ENCODE measurements at regions not wholly inside any gene's neighbourhood (a gene's known extent, or its start where the extent isn't known, plus 50 kb on each side); places are given as distances from the start of the nearest gene placed in this dataset.

- Histone ChIP-seq H2AFZ (ENCODE audit: low read length) (no peak overlapping the region), H3K4me3 (ENCODE audit: low read depth, low read length, poor library complexity, severe bottlenecking) (no peak overlapping the region), H3K9ac (ENCODE audit: low read length) (no peak overlapping the region)
Observed at GRCh38 chr20:50276119-50277063, 85.8 kb downstream of the CEBPB start.

GRCh38 chr20:50277064-50277415 is 86.4 kb downstream of the CEBPB start:
- TF ChIP-seq EZH2 (IDR thresholded peaks at IDR 0.05; ENCODE audit: borderline replicate concordance, low read length), result no peak
- TF ChIP-seq, protein P1, sequence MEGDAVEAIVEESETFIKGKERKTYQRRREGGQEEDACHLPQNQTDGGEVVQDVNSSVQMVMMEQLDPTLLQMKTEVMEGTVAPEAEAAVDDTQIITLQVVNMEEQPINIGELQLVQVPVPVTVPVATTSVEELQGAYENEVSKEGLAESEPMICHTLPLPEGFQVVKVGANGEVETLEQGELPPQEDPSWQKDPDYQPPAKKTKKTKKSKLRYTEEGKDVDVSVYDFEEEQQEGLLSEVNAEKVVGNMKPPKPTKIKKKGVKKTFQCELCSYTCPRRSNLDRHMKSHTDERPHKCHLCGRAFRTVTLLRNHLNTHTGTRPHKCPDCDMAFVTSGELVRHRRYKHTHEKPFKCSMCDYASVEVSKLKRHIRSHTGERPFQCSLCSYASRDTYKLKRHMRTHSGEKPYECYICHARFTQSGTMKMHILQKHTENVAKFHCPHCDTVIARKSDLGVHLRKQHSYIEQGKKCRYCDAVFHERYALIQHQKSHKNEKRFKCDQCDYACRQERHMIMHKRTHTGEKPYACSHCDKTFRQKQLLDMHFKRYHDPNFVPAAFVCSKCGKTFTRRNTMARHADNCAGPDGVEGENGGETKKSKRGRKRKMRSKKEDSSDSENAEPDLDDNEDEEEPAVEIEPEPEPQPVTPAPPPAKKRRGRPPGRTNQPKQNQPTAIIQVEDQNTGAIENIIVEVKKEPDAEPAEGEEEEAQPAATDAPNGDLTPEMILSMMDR (IDR thresholded peaks at IDR 0.05; ENCODE audit: low read length), result no peak
- no peak overlapping the region for H3K9ac ChIP-seq (ENCODE audit: low read length)

More at GRCh38 chr20:50276119-50277063, 85.8 kb downstream of the CEBPB start:
- TF ChIP-seq, protein P1 (IDR thresholded peaks at IDR 0.05; ENCODE audit: low read length), result no peak
- no peak for TF ChIP-seq EZH2 (IDR thresholded peaks at IDR 0.05; ENCODE audit: borderline replicate concordance, low read length)
- Histone ChIP-seq H3K27ac (ENCODE audit: low read depth, low read length, poor library complexity, severe bottlenecking) (no peak overlapping the region), H3K27me3 (ENCODE audit: insufficient read depth, low read length) (peaks cover 22% of the 10 kb centered on the region), H4K20me1 (ENCODE audit: insufficient read depth, low read length) (no peaks in the 10 kb centered on the region), H3K9me2 (ENCODE audit: low read depth, low read length) (no peaks in the 10 kb centered on the region), H3K36me3 (ENCODE audit: insufficient read depth, low read length) (no peaks in the 10 kb centered on the region), H3K79me2 (ENCODE audit: insufficient read depth, low read length) (no peaks in the 10 kb centered on the region), H3K4me1 (ENCODE audit: insufficient read depth, low read length, severe bottlenecking) (no peaks in the 10 kb centered on the region), H3K9me3 (ENCODE audit: low read length) (no peaks in the 10 kb centered on the region), H3F3A (ENCODE audit: insufficient read depth, low read length) (no peaks in the 10 kb centered on the region), H3K4me2 (ENCODE audit: low read length) (no peak overlapping the region)

DNA sequence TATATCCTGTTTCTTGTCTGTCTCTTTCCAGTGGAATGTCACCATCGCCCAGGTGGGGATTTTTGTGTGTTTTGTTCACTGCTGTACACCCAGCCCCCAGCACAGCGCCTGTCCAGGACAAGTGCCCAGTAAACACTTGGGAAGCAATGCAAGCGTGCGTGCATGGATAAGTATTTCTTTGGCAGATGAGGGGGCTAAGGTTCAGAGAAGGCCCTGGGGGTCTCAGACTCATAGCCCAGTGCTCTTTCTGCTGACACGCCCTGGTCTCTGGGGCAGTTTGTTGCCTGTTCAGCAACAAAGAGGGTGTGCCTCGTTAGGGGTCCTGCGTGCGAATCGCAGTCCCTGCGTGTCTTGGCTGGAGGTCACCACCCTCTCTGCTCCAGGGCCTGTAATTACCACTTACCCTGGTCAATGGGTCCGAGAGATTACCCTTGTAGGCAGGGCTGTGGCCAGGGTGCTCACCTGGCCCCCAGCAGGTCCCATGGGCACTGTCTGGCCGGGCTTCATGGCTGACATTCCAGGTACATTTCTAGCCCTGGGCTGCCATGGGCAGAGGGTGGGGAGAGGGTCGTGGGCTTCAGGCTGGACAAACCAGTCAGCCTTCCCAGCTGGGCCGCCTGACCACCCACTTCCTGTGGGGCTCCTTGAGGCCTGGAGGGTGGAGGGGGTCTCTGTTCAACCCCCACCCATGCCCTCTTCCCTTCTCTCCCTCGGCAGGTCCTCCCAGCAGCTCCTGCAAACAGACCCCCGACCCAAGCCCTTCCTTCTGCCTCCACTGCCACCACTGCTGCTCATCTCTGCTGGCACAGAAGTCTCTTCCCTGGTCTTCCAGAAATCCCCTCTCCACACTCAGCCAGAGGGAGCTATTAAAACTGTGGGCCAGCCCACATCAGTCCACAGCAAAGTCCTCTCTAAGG is 87.1 kb downstream of the CEBPB start:
- H3K9ac ChIP-seq (ENCODE audit: low read length), result no peak overlapping the region
- no peaks in the 10 kb centered on the region for H3K9me2 ChIP-seq (ENCODE audit: low read depth, low read length)
- no peaks in the 10 kb centered on the region for H3F3A ChIP-seq (ENCODE audit: insufficient read depth, low read length)
- no peak overlapping the region for H3K4me3 ChIP-seq (ENCODE audit: low read depth, low read length, poor library complexity, severe bottlenecking)
- no peak overlapping the region for H3K27ac ChIP-seq (ENCODE audit: low read depth, low read length, poor library complexity, severe bottlenecking)
- TF ChIP-seq, protein P1 (IDR thresholded peaks at IDR 0.05; ENCODE audit: low read length), result no peak
- no peak for TF ChIP-seq EZH2 (IDR thresholded peaks at IDR 0.05; ENCODE audit: borderline replicate concordance, low read length)
- H4K20me1 ChIP-seq (ENCODE audit: insufficient read depth, low read length), result no peaks in the 10 kb centered on the region
- H2AFZ ChIP-seq (ENCODE audit: low read length), result no peak overlapping the region
- no peaks in the 10 kb centered on the region for H3K36me3 ChIP-seq (ENCODE audit: insufficient read depth, low read length)
- no peak overlapping the region for H3K4me2 ChIP-seq (ENCODE audit: low read length)
- no peaks in the 10 kb centered on the region for H3K79me2 ChIP-seq (ENCODE audit: insufficient read depth, low read length)
- peaks cover 19% of the 10 kb centered on the region for H3K27me3 ChIP-seq (ENCODE audit: insufficient read depth, low read length)
- H3K4me1 ChIP-seq (ENCODE audit: insufficient read depth, low read length, severe bottlenecking), result no peaks in the 10 kb centered on the region
- no peaks in the 10 kb centered on the region for H3K9me3 ChIP-seq (ENCODE audit: low read length)

More at GRCh38 chr20:50277064-50277415, 86.4 kb downstream of the CEBPB start:
- Histone ChIP-seq H3K9me3 (ENCODE audit: low read length) (no peaks in the 10 kb centered on the region), H3K4me3 (ENCODE audit: low read depth, low read length, poor library complexity, severe bottlenecking) (no peak overlapping the region), H3K27me3 (ENCODE audit: insufficient read depth, low read length) (peaks cover 22% of the 10 kb centered on the region), H3K4me1 (ENCODE audit: insufficient read depth, low read length, severe bottlenecking) (no peaks in the 10 kb centered on the region), H2AFZ (ENCODE audit: low read length) (no peak overlapping the region), H4K20me1 (ENCODE audit: insufficient read depth, low read length) (no peaks in the 10 kb centered on the region), H3K9me2 (ENCODE audit: low read depth, low read length) (no peaks in the 10 kb centered on the region), H3K27ac (ENCODE audit: low read depth, low read length, poor library complexity, severe bottlenecking) (no peak overlapping the region), H3K79me2 (ENCODE audit: insufficient read depth, low read length) (no peaks in the 10 kb centered on the region), H3K4me2 (ENCODE audit: low read length) (no peak overlapping the region), H3F3A (ENCODE audit: insufficient read depth, low read length) (no peaks in the 10 kb centered on the region), H3K36me3 (ENCODE audit: insufficient read depth, low read length) (no peaks in the 10 kb centered on the region)
